OCI-LY1 (cell line): ENCODE measurements at regions not wholly inside any gene's neighbourhood (a gene's known extent, or its start where the extent isn't known, plus 50 kb on each side); places are given as distances from the start of the nearest gene placed in this dataset.

Experiments
- H2AFZ ChIP-seq: fragments of 200-600 bp; sonication (generic), shearing (Covaris generic); 2 replicates; pipeline ENCODE4 v1.6.0; 2014; ENCODE audit warnings: antibody characterized with exemption, mild to moderate bottlenecking, low read length
- H3F3A ChIP-seq: fragments of 200-600 bp; sonication (generic), shearing (Covaris generic); 2 replicates; pipeline ENCODE4 v1.6.0; 2014; ENCODE audit warnings: mild to moderate bottlenecking, antibody characterized with exemption, low read length, moderate library complexity; ENCODE audit not compliant: insufficient read depth
- H3K27ac ChIP-seq: fragments of 200-600 bp; sonication (generic); 2 replicates; pipeline ENCODE4 v1.5.1; 2014; ENCODE audit warnings: low read length, mixed run types, mild to moderate bottlenecking, low read depth; ENCODE audit not compliant: poor library complexity, severe bottlenecking
- H3K27me3 ChIP-seq: fragments of 200-600 bp; sonication (generic); 2 replicates; pipeline ENCODE4 v1.6.0; 2014; ENCODE audit warnings: antibody characterized with exemption, mild to moderate bottlenecking, low read length, moderate library complexity; ENCODE audit not compliant: insufficient read depth
- H3K36me3 ChIP-seq: fragments of 200-600 bp; sonication (generic); 2 replicates; pipeline ENCODE4 v1.6.1; 2014; ENCODE audit warnings: mild to moderate bottlenecking, antibody characterized with exemption, low read length, moderate library complexity, mixed read lengths; ENCODE audit not compliant: insufficient read depth
- H3K4me1 ChIP-seq: fragments of 200-600 bp; sonication (generic); 2 replicates; pipeline ENCODE4 v1.5.1; 2014; ENCODE audit warnings: mild to moderate bottlenecking, low read length, moderate library complexity; ENCODE audit not compliant: insufficient read depth, severe bottlenecking
- H3K4me2 ChIP-seq: fragments of 200-600 bp; sonication (generic), shearing (Covaris generic); 2 replicates; pipeline ENCODE4 v1.6.1; 2014; ENCODE audit warnings: low read length
- H3K4me3 ChIP-seq: fragments of 200-600 bp; sonication (generic); 2 replicates; pipeline ENCODE4 v1.5.1; 2014; ENCODE audit warnings: low read length, low read depth, mild to moderate bottlenecking, mixed read lengths; ENCODE audit not compliant: poor library complexity, severe bottlenecking
- H3K79me2 ChIP-seq: fragments of 200-600 bp; shearing (Covaris generic); 2 replicates; pipeline ENCODE4 v1.6.1; 2016; ENCODE audit warnings: mixed run types, low read length, mixed read lengths; ENCODE audit not compliant: insufficient read depth
- H3K9ac ChIP-seq: fragments of 200-600 bp; sonication (generic), shearing (Covaris generic); 2 replicates; pipeline ENCODE4 v1.6.1; 2014; ENCODE audit warnings: mild to moderate bottlenecking, low read length, mixed read lengths
- H3K9me2 ChIP-seq: fragments of 200-600 bp; sonication (generic), shearing (Covaris generic); 2 replicates; pipeline ENCODE4 v1.6.1; 2014; ENCODE audit warnings: low read depth, mild to moderate bottlenecking, low read length, mixed read lengths
- H3K9me3 ChIP-seq: fragments of 200-600 bp; shearing (Covaris generic); 2 replicates; pipeline ENCODE4 v1.6.1; 2014; ENCODE audit warnings: low read length, mixed read lengths
- H4K20me1 ChIP-seq: fragments of 200-600 bp; sonication (generic), shearing (Covaris generic); 2 replicates; pipeline ENCODE4 v1.6.0; 2016; ENCODE audit warnings: mild to moderate bottlenecking, low read length; ENCODE audit not compliant: insufficient read depth
- EZH2 ChIP-seq: fragments of 200-600 bp; sonication (generic), shearing (Covaris generic); IDR thresholded peaks from 2 replicates; pipeline ENCODE4 v1.8.0; 2017; ENCODE audit warnings: borderline replicate concordance, mixed run types, mild to moderate bottlenecking, antibody characterized with exemption, low read length, moderate library complexity, mixed read lengths
- TF ChIP-seq, protein P1 (sequence below): fragments of 200-600 bp; sonication (generic), shearing (Covaris generic); IDR thresholded peaks from 2 replicates; pipeline ENCODE4 v1.5.1; 2017; ENCODE audit warnings: mild to moderate bottlenecking, antibody characterized with exemption, low read length, moderate library complexity, mixed read lengths

DNA sequence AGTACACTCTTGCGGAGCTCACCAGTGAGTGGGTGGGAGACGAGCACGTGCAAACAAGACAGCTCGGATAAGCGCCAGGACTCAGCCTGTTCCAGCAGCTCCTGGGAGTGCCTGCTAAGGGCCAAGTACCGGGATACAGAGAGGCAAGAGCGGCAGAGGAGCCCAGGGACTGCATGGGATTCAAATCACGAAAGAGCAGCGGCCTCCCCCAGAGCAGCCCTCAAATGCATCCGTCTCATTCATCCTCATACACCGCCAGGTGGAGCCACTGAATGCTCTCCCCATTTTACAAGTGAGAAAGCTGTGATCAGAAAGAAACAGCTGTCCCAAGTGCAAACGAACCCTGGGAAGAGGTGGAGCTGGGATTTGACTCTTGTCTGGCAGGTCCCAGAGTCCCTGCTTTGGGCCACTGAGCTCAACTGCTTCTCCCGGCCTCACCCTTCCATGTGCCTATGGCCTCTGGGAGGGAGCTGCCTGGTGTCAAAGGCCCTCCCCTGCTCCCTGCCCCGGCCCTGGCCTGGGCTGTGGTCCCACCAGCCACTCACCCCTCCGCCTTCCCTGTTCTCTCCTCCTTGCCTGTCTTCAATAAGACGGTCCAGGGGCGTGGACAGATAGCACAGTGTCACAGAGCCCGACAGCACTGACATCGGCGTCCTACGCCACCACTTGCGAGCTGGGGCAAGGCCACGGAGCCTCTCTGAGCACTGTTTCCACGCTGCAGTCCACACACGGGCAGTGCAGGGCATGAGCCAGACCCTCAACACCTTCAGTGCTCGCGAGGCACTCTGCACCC is 72.8 kb upstream of the TAF1B start:
- Histone ChIP-seq H3K79me2 (no peaks in the 10 kb centered on the region), H3K9me2 (no peaks in the 10 kb centered on the region), H3K27me3 (no peaks in the 10 kb centered on the region), H3K4me2 (no peak overlapping the region), H3K9ac (no peak overlapping the region), H3K27ac (no peak overlapping the region), H3K36me3 (no peaks in the 10 kb centered on the region), H3F3A (no peaks in the 10 kb centered on the region), H2AFZ (no peak overlapping the region), H3K9me3 (no peaks in the 10 kb centered on the region), H3K4me1 (peaks cover 10% of the 10 kb centered on the region), H4K20me1 (no peaks in the 10 kb centered on the region), H3K4me3 (no peak overlapping the region)
- TF ChIP-seq EZH2: no peak
- TF ChIP-seq, protein P1, sequence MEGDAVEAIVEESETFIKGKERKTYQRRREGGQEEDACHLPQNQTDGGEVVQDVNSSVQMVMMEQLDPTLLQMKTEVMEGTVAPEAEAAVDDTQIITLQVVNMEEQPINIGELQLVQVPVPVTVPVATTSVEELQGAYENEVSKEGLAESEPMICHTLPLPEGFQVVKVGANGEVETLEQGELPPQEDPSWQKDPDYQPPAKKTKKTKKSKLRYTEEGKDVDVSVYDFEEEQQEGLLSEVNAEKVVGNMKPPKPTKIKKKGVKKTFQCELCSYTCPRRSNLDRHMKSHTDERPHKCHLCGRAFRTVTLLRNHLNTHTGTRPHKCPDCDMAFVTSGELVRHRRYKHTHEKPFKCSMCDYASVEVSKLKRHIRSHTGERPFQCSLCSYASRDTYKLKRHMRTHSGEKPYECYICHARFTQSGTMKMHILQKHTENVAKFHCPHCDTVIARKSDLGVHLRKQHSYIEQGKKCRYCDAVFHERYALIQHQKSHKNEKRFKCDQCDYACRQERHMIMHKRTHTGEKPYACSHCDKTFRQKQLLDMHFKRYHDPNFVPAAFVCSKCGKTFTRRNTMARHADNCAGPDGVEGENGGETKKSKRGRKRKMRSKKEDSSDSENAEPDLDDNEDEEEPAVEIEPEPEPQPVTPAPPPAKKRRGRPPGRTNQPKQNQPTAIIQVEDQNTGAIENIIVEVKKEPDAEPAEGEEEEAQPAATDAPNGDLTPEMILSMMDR: peak; percentile 79

DNA sequence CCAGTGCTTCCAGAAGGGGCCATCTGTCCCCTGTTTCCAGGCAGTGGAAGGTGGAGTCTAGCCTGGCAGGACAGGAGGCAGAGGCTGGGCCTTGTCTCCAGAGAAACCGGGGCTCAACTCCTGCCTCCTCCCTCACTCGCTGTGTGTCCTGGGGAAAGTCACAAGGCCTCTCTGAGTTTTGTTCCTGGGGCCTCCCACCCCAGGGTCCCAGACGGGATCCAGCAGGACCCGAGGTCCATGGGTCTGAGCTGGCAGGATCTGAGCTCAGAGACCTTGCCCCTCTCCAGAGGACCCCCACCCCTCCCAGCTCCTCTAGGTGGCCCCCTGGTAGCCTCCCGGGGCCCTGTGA is 72.2 kb upstream of the TAF1B start:
- Histone ChIP-seq H3K36me3 (no peaks in the 10 kb centered on the region), H3K9ac (no peak overlapping the region), H3K4me2 (no peak overlapping the region), H3K79me2 (no peaks in the 10 kb centered on the region), H3K9me2 (no peaks in the 10 kb centered on the region), H3K4me1 (peaks cover 10% of the 10 kb centered on the region), H3K27ac (no peak overlapping the region), H3K4me3 (no peak overlapping the region), H3K9me3 (no peaks in the 10 kb centered on the region), H2AFZ (no peak overlapping the region), H3K27me3 (no peaks in the 10 kb centered on the region), H3F3A (no peaks in the 10 kb centered on the region), H4K20me1 (no peaks in the 10 kb centered on the region)
- TF ChIP-seq, protein P1: no peak
- no peak for TF ChIP-seq EZH2

DNA sequence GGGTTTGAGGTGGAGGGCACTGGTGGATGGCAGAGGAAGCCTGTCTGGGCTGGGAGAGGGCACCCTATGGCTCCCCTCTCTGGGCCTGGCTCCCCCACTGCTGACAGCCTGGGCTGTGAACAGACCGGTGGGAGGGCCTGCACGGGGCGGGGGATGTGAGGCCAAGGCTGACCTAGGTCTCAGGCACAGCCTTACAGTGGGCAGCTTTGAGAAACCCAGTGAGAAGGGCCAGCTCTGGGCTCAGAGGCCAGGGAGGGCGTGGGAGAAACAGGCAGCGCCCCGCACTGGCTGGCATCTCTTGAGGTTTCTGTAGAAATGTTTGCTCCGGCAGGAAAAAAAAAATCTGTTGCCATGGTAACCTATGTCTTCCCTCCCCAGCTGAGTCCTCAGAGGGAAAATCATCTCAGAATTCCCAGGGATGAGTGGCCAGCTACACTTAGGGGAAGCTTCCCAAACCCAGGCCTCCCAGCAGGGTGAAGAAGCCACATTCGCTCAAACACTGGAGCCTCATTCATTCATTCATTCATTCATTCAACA is 71.7 kb upstream of the TAF1B start:
- H3K9me3 ChIP-seq: no peaks in the 10 kb centered on the region
- H2AFZ ChIP-seq: no peak overlapping the region
- H3K9me2 ChIP-seq: no peaks in the 10 kb centered on the region
- TF ChIP-seq, protein P1: no peak
- no peak for TF ChIP-seq EZH2
- H3K4me1 ChIP-seq: peaks cover 10% of the 10 kb centered on the region
- no peaks in the 10 kb centered on the region for H3K36me3 ChIP-seq
- no peak overlapping the region for H3K9ac ChIP-seq
- H4K20me1 ChIP-seq: no peaks in the 10 kb centered on the region
- H3K27ac ChIP-seq: no peak overlapping the region
- H3K79me2 ChIP-seq: no peaks in the 10 kb centered on the region
- H3K4me3 ChIP-seq: no peak overlapping the region
- H3F3A ChIP-seq: no peaks in the 10 kb centered on the region
- H3K4me2 ChIP-seq: no peak overlapping the region
- H3K27me3 ChIP-seq: no peaks in the 10 kb centered on the region
